ENCODE measurements at regions not wholly inside any gene's neighbourhood (a gene's known extent, or its start where the extent isn't known, plus 50 kb on each side); places are given as distances from the start of the nearest gene placed in this dataset.

- no peaks in the 10 kb centered on the region for H3K27me3 ChIP-seq (replicated peaks; ENCODE audit: control insufficient read depth, insufficient read depth, low read length)
- no peak for TF ChIP-seq CTCF (IDR thresholded peaks at IDR 0.05; ENCODE audit: insufficient read depth, low read length, poor library complexity, severe bottlenecking)
- DNase-seq (ENCODE audit: extremely low read depth, insufficient read length) = no peak
- H3K36me3 ChIP-seq (ENCODE audit: control insufficient read depth, insufficient read depth, low read length) = no peaks in the 10 kb centered on the region
- H3K4me3 ChIP-seq (replicated peaks; ENCODE audit: low read depth, low read length) = no peak overlapping the region
Observed at GRCh38 chr12:4089956-4090355, 183.6 kb upstream of the CCND2 start.

GRCh38 chr12:4089121-4089606, 184.4 kb upstream of the CCND2 start:
- no peaks in the 10 kb centered on the region for H3K36me3 ChIP-seq (ENCODE audit: control insufficient read depth, insufficient read depth, low read length)
- TF ChIP-seq CTCF (IDR thresholded peaks at IDR 0.05; ENCODE audit: insufficient read depth, low read length, poor library complexity, severe bottlenecking) = no peak
- no peaks in the 10 kb centered on the region for H3K27me3 ChIP-seq (replicated peaks; ENCODE audit: control insufficient read depth, insufficient read depth, low read length)
- DNase-seq (ENCODE audit: extremely low read depth, insufficient read length) = no peak
- no peak overlapping the region for H3K4me3 ChIP-seq (replicated peaks; ENCODE audit: low read depth, low read length)

GRCh38 chr12:4088451-4088850, 185.1 kb upstream of the CCND2 start:
- no peak for DNase-seq (ENCODE audit: extremely low read depth, insufficient read length)
- no peak overlapping the region for H3K4me3 ChIP-seq (replicated peaks; ENCODE audit: low read depth, low read length)
- no peaks in the 10 kb centered on the region for H3K27me3 ChIP-seq (replicated peaks; ENCODE audit: control insufficient read depth, insufficient read depth, low read length)
- no peaks in the 10 kb centered on the region for H3K36me3 ChIP-seq (ENCODE audit: control insufficient read depth, insufficient read depth, low read length)
- no peak for TF ChIP-seq CTCF (IDR thresholded peaks at IDR 0.05; ENCODE audit: insufficient read depth, low read length, poor library complexity, severe bottlenecking)

- DNase-seq (ENCODE audit: extremely low read depth, insufficient read length) = no peak
- TF ChIP-seq CTCF (IDR thresholded peaks at IDR 0.05; ENCODE audit: insufficient read depth, low read length, poor library complexity, severe bottlenecking) = no peak
Observed at GRCh38 chr12:4086481-4086880, 187.1 kb upstream of the CCND2 start.

GRCh38 chr12:4084573-4084972, 189.0 kb upstream of the CCND2 start:
- Histone ChIP-seq H3K27me3 (replicated peaks; ENCODE audit: control insufficient read depth, insufficient read depth, low read length) (no peaks in the 10 kb centered on the region), H3K4me3 (replicated peaks; ENCODE audit: low read depth, low read length) (no peak overlapping the region), H3K36me3 (ENCODE audit: control insufficient read depth, insufficient read depth, low read length) (no peaks in the 10 kb centered on the region)
- no peak for TF ChIP-seq CTCF (IDR thresholded peaks at IDR 0.05; ENCODE audit: insufficient read depth, low read length, poor library complexity, severe bottlenecking)
- no peak for DNase-seq (ENCODE audit: extremely low read depth, insufficient read length)

More at GRCh38 chr12:4086481-4086880, 187.1 kb upstream of the CCND2 start:
- no peaks in the 10 kb centered on the region for H3K27me3 ChIP-seq (replicated peaks; ENCODE audit: control insufficient read depth, insufficient read depth, low read length)
- no peak overlapping the region for H3K4me3 ChIP-seq (replicated peaks; ENCODE audit: low read depth, low read length)
- H3K36me3 ChIP-seq (ENCODE audit: control insufficient read depth, insufficient read depth, low read length) = no peaks in the 10 kb centered on the region

- no peak for DNase-seq (ENCODE audit: extremely low read depth, insufficient read length)
- H3K27me3 ChIP-seq (replicated peaks; ENCODE audit: control insufficient read depth, insufficient read depth, low read length) = no peaks in the 10 kb centered on the region
- TF ChIP-seq CTCF (IDR thresholded peaks at IDR 0.05; ENCODE audit: insufficient read depth, low read length, poor library complexity, severe bottlenecking) = no peak
- H3K36me3 ChIP-seq (ENCODE audit: control insufficient read depth, insufficient read depth, low read length) = no peaks in the 10 kb centered on the region
- no peak overlapping the region for H3K4me3 ChIP-seq (replicated peaks; ENCODE audit: low read depth, low read length)
Observed at GRCh38 chr12:4082809-4083403, 190.7 kb upstream of the CCND2 start.

All from GM06990 (cell line).